ENCODE measurements at regions not wholly inside any gene's neighbourhood (a gene's known extent, or its start where the extent isn't known, plus 50 kb on each side); places are given as distances from the start of the nearest gene placed in this dataset.

DNA sequence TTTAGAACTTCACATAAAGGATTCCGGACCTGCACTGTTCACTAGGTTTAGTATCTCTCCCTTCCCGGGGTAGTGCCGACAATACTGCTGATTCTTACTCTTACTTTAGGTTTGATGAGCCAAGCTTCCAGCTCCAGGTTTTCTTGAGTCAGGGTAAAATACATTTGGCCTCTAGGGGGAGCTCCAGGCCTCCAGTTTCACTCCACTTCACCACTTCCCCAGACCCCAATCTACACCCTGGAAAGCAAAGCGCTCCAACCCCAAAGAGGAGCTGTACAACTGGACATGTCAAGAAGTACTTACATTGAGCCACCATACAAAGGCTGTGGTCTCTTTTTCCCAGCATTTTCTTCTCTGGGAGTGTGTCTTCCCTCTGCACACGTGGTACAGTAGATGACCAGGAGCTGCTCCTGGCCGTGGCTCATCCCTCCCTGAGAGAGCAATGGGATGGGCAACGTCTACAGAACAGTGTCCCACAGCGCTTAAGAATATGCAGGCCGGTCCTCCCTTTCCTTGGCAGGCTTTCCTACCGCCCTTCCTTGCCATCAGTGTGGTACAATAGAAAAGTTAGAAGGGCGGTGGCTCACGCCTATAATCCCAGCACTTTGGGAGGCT lies 93.9 kb upstream of the CCDC80 start:
- POLR2A ChIA-PET (ENCODE audit: unreplicated experiment): interaction anchor here (0.6 to 0.9 kb wide), 4 partner anchors 40 to 257 kb away, joined by 3 to 6 read pairs (median 3); no protein-coding TSS in a partner anchor
- no TSS peak for BruUV-seq (replicated peaks)

DNA sequence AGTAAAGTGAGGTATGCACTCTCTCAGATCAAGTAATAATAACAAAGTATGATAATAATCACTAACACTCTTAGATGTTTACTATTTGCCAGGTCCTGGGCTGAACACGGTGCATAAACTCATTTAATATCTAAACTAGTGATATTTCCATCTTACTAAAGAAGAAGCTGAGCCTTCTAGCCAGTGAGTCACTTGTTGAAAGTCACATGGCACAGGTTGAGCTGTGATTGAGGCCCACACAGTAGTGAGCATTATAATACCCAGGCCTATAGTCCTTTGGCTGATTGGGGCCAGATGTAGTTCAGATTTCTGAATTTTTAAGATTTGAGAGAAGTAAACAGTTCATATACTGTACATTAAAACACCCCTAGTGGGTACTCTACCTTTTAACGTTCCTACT lies 93.2 kb upstream of the CCDC80 start:
- POLR2A ChIA-PET (ENCODE audit: unreplicated experiment): interaction anchor here (0.6 to 0.9 kb wide), 4 partner anchors 10 to 160 kb away, joined by 3 to 6 read pairs (median 6); no protein-coding TSS in a partner anchor
- no peaks in the 10 kb centered on the region for H3K9me2 ChIP-seq (ENCODE audit: insufficient read depth)
- H3F3A ChIP-seq (ENCODE audit: insufficient read depth, low read depth): peaks cover 16% of the 10 kb centered on the region
- no peaks in the 10 kb centered on the region for H3K27me3 ChIP-seq (ENCODE audit: insufficient read depth, low read depth)
- no peaks in the 10 kb centered on the region for H4K20me1 ChIP-seq (ENCODE audit: insufficient read depth)
- H3K79me2 ChIP-seq (ENCODE audit: low read depth): no peaks in the 10 kb centered on the region
- no peak overlapping the region for H2AFZ ChIP-seq
- no peak overlapping the region for H3K4me2 ChIP-seq
- TF ChIP-seq, protein P1, sequence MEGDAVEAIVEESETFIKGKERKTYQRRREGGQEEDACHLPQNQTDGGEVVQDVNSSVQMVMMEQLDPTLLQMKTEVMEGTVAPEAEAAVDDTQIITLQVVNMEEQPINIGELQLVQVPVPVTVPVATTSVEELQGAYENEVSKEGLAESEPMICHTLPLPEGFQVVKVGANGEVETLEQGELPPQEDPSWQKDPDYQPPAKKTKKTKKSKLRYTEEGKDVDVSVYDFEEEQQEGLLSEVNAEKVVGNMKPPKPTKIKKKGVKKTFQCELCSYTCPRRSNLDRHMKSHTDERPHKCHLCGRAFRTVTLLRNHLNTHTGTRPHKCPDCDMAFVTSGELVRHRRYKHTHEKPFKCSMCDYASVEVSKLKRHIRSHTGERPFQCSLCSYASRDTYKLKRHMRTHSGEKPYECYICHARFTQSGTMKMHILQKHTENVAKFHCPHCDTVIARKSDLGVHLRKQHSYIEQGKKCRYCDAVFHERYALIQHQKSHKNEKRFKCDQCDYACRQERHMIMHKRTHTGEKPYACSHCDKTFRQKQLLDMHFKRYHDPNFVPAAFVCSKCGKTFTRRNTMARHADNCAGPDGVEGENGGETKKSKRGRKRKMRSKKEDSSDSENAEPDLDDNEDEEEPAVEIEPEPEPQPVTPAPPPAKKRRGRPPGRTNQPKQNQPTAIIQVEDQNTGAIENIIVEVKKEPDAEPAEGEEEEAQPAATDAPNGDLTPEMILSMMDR (conservative IDR thresholded peaks at IDR 0.05): no peak
- no peak for TF ChIP-seq EZH2 (IDR thresholded peaks at IDR 0.05; ENCODE audit: low read depth)
- H3K36me3 ChIP-seq (ENCODE audit: low read depth): no peaks in the 10 kb centered on the region
- no peak overlapping the region for H3K27ac ChIP-seq
- no peak overlapping the region for H3K4me3 ChIP-seq
- intact Hi-C loops (cut with micrococcal nuclease; ENCODE audit: unreplicated experiment): loop anchor here (1.0 to 2.0 kb wide), 5 partner anchors 40 to 257 kb away; partner anchors contain the start of gene GTPBP8
- no peak for DNase-seq
- H3K4me1 ChIP-seq (replicated peaks; ENCODE audit: insufficient read depth): peaks cover 51% of the 10 kb centered on the region
- no peaks in the 10 kb centered on the region for H3K9me3 ChIP-seq (ENCODE audit: insufficient read depth, low read depth)
- no TSS peak for BruUV-seq (replicated peaks)
- CTCF ChIA-PET: interaction anchor here (0.8 to 2.6 kb wide), 12 partner anchors 14 to 257 kb away, joined by 3 to 27 read pairs (median 5); partner anchors contain the start of gene GTPBP8

More for the DNA sequence above, 93.9 kb upstream of the CCDC80 start:
- Histone ChIP-seq H3K4me1 (replicated peaks; ENCODE audit: insufficient read depth) (peaks cover 58% of the 10 kb centered on the region), H3K9me3 (ENCODE audit: insufficient read depth, low read depth) (no peaks in the 10 kb centered on the region), H3K36me3 (ENCODE audit: low read depth) (no peaks in the 10 kb centered on the region), H3K4me3 (no peak overlapping the region), H3K9me2 (ENCODE audit: insufficient read depth) (no peaks in the 10 kb centered on the region), H3F3A (ENCODE audit: insufficient read depth, low read depth) (peaks cover 16% of the 10 kb centered on the region), H2AFZ (no peak overlapping the region), H3K79me2 (ENCODE audit: low read depth) (no peaks in the 10 kb centered on the region), H4K20me1 (ENCODE audit: insufficient read depth) (no peaks in the 10 kb centered on the region), H3K4me2 (no peak overlapping the region), H3K27ac (no peak overlapping the region), H3K27me3 (ENCODE audit: insufficient read depth, low read depth) (no peaks in the 10 kb centered on the region)
- intact Hi-C loops (cut with micrococcal nuclease; ENCODE audit: unreplicated experiment): loop anchor here (1.0 to 2.0 kb wide), 5 partner anchors 39 to 256 kb away; partner anchors contain the start of gene GTPBP8
- DNase-seq: peak; percentile 44 to 63
- TF ChIP-seq, protein P1 (conservative IDR thresholded peaks at IDR 0.05): peak; percentile 86
- no peak for TF ChIP-seq EZH2 (IDR thresholded peaks at IDR 0.05; ENCODE audit: low read depth)
- CTCF ChIA-PET: interaction anchor here (0.5 to 2.6 kb wide), 14 partner anchors 14 to 256 kb away, joined by 3 to 27 read pairs (median 5); partner anchors contain the start of gene GTPBP8

DNA sequence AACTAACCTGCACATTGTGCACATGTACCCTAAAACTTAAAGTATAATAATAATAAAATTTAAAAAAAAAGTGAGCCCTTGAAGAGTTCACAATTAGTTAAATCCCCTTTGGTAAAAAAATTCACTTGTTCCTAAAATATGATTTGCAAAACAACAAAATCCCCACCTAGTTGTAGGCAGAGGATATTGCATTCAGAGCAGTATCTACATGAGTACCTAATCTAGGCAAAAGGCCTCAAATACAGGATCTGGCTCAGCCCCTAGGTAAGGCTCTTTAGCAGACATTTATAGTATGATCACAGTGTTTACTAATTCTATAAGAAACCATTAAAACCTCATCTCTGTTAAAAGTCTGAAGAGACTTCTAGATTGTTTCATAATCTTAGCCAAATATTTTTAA lies 89.3 kb upstream of the CCDC80 start:
- intact Hi-C loops (cut with micrococcal nuclease; ENCODE audit: unreplicated experiment): loop anchor here (2.0 kb wide), 1 partner anchor 83 kb away; no protein-coding TSS in a partner anchor
- H3K27ac ChIP-seq: peak overlapping the region; percentile 87

More for the DNA sequence above, 89.3 kb upstream of the CCDC80 start:
- TF ChIP-seq EZH2 (IDR thresholded peaks at IDR 0.05; ENCODE audit: low read depth): no peak
- TF ChIP-seq, protein P1 (conservative IDR thresholded peaks at IDR 0.05): no peak
- no peak overlapping the region for H3K4me2 ChIP-seq
- no peaks in the 10 kb centered on the region for H3K9me2 ChIP-seq (ENCODE audit: insufficient read depth)
- H3K27me3 ChIP-seq (ENCODE audit: insufficient read depth, low read depth): no peaks in the 10 kb centered on the region
- DNase-seq: no peak
- peaks cover 37% of the 10 kb centered on the region for H3K4me1 ChIP-seq (replicated peaks; ENCODE audit: insufficient read depth)
- H3K4me3 ChIP-seq: no peak overlapping the region
- H3K9me3 ChIP-seq (ENCODE audit: insufficient read depth, low read depth): no peaks in the 10 kb centered on the region
- no peak overlapping the region for H2AFZ ChIP-seq
- peaks cover 16% of the 10 kb centered on the region for H3F3A ChIP-seq (ENCODE audit: insufficient read depth, low read depth)
- H4K20me1 ChIP-seq (ENCODE audit: insufficient read depth): no peaks in the 10 kb centered on the region
- no peaks in the 10 kb centered on the region for H3K79me2 ChIP-seq (ENCODE audit: low read depth)
- no peaks in the 10 kb centered on the region for H3K36me3 ChIP-seq (ENCODE audit: low read depth)
- BruUV-seq (replicated peaks): no TSS peak
- POLR2A ChIA-PET (ENCODE audit: unreplicated experiment): no interaction called here
- CTCF ChIA-PET: no interaction called here
